ENCODE measurements at regions not wholly inside any gene's neighbourhood (a gene's known extent, or its start where the extent isn't known, plus 50 kb on each side); places are given as distances from the start of the nearest gene placed in this dataset.

- no peak for TF ChIP-seq LEF1 (IDR thresholded peaks at IDR 0.05; ENCODE audit: borderline replicate concordance)
- TF ChIP-seq FOXA1 (IDR thresholded peaks at IDR 0.05): no peak
- TF ChIP-seq ZNF384 (IDR thresholded peaks at IDR 0.05): no peak
- TF ChIP-seq ARNT (IDR thresholded peaks at IDR 0.05): no peak
- no peak for TF ChIP-seq SP1 (IDR thresholded peaks at IDR 0.05)
- no peak for TF ChIP-seq NFRKB (IDR thresholded peaks at IDR 0.05)
- no peak for TF ChIP-seq FOXM1 (IDR thresholded peaks at IDR 0.05; ENCODE audit: borderline replicate concordance)
- no peak for TF ChIP-seq BHLHE40 (IDR thresholded peaks at IDR 0.05; ENCODE audit: borderline replicate concordance)
Measured at GRCh38 chr11:80502511-80502910, 1061.7 kb upstream of the TENM4 start.
